ENCODE measurements at regions not wholly inside any gene's neighbourhood (a gene's known extent, or its start where the extent isn't known, plus 50 kb on each side); places are given as distances from the start of the nearest gene placed in this dataset.

GRCh38 chr3:157844216-157844615 is 262.0 kb downstream of the SHOX2 start:
- H3K4me3 ChIP-seq (ENCODE audit: low read depth, low read length) = no peak overlapping the region

GRCh38 chr3:157841029-157841428 is 265.2 kb downstream of the SHOX2 start:
- no peak overlapping the region for H3K4me3 ChIP-seq (ENCODE audit: low read depth, low read length)
- TF ChIP-seq CTCF (IDR thresholded peaks at IDR 0.05; ENCODE audit: borderline replicate concordance, insufficient read depth, low read depth, low read length) = no peak

More at GRCh38 chr3:157844216-157844615, 262.0 kb downstream of the SHOX2 start:
- no peak for TF ChIP-seq CTCF (IDR thresholded peaks at IDR 0.05; ENCODE audit: borderline replicate concordance, insufficient read depth, low read depth, low read length)

- H3K4me3 ChIP-seq (ENCODE audit: low read depth, low read length) = no peak overlapping the region
- no peak for TF ChIP-seq CTCF (IDR thresholded peaks at IDR 0.05; ENCODE audit: borderline replicate concordance, insufficient read depth, low read depth, low read length)
Observed at GRCh38 chr3:157840564-157840963, 265.7 kb downstream of the SHOX2 start.

- no peak for TF ChIP-seq CTCF (IDR thresholded peaks at IDR 0.05; ENCODE audit: borderline replicate concordance, insufficient read depth, low read depth, low read length)
- H3K4me3 ChIP-seq (ENCODE audit: low read depth, low read length) = no peak overlapping the region
Observed at GRCh38 chr3:157838457-157838856, 267.8 kb downstream of the SHOX2 start.

- TF ChIP-seq CTCF (IDR thresholded peaks at IDR 0.05; ENCODE audit: borderline replicate concordance, insufficient read depth, low read depth, low read length) = no peak
- H3K4me3 ChIP-seq (ENCODE audit: low read depth, low read length) = no peak overlapping the region
Observed at GRCh38 chr3:157837336-157837735, 268.9 kb downstream of the SHOX2 start.

- TF ChIP-seq CTCF (IDR thresholded peaks at IDR 0.05; ENCODE audit: borderline replicate concordance, insufficient read depth, low read depth, low read length) = no peak
- no peak overlapping the region for H3K4me3 ChIP-seq (ENCODE audit: low read depth, low read length)
Observed at GRCh38 chr3:157836022-157836421, 270.2 kb downstream of the SHOX2 start.

- H3K4me3 ChIP-seq (ENCODE audit: low read depth, low read length) = no peak overlapping the region
- no peak for TF ChIP-seq CTCF (IDR thresholded peaks at IDR 0.05; ENCODE audit: borderline replicate concordance, insufficient read depth, low read depth, low read length)
Observed at GRCh38 chr3:157832588-157832987, 273.6 kb downstream of the SHOX2 start.
